ENCODE measurements at regions not wholly inside any gene's neighbourhood (a gene's known extent, or its start where the extent isn't known, plus 50 kb on each side); places are given as distances from the start of the nearest gene placed in this dataset.

- 85 to 91% methylated on average over 2 of the region's 2 CpGs for WGBS, 2 donors (ENCODE audit: low coverage in 1 of 2)
- in situ Hi-C loops (cut with MboI; ENCODE audit: low pct_ligation_motif_present in 1 of 4, low pct_unique_long_range_greater_than_20kb in 1 of 4, low sequenced_read_pairs in 3 of 4) = no loop called here
- peaks cover 7 to 41% (median 30%) of the 10 kb centered on the region in 4 donors for H3K4me1 ChIP-seq
Measured at GRCh38 chr2:216556202-216556601, 57.6 kb downstream of the RPL37A start.

GRCh38 chr2:216557413-216557812 is 58.8 kb downstream of the RPL37A start:
- TF ChIP-seq POLR2AphosphoS5 (IDR thresholded peaks at IDR 0.05) (no peak), EP300 (IDR thresholded peaks at IDR 0.05; ENCODE audit: low read depth) (no peak), POLR2A (IDR thresholded peaks at IDR 0.05) (no peak), CTCF (IDR thresholded peaks at IDR 0.05) (no peak)
- no peak overlapping the region for H3K27ac ChIP-seq
- 80% methylated on average over 7 of the region's 7 CpGs; no CpG with 5 or more reads in 1 of the 2 donors for WGBS, 2 donors (ENCODE audit: low coverage in 1 of 2)
- H3K27me3 ChIP-seq = no peaks in the 10 kb centered on the region
- no peak overlapping the region for H3K4me3 ChIP-seq
- no peaks in the 10 kb centered on the region for H3K36me3 ChIP-seq
- intact Hi-C loops (cut with DNase I; ENCODE audit: low total_unique reads) = no loop called here
- in situ Hi-C loops (cut with MboI; ENCODE audit: low pct_ligation_motif_present in 1 of 4, low pct_unique_long_range_greater_than_20kb in 1 of 4, low sequenced_read_pairs in 3 of 4) = no loop called here
- no peaks in the 10 kb centered on the region for H3K9me3 ChIP-seq
- H3K4me1 ChIP-seq = peaks cover 7 to 29% (median 19%) of the 10 kb centered on the region in 4 donors
- no peak for DNase-seq

More at GRCh38 chr2:216556202-216556601, 57.6 kb downstream of the RPL37A start:
- TF ChIP-seq POLR2AphosphoS5 (IDR thresholded peaks at IDR 0.05) (no peak), CTCF (IDR thresholded peaks at IDR 0.05) (no peak), EP300 (IDR thresholded peaks at IDR 0.05; ENCODE audit: low read depth) (no peak)
- Histone ChIP-seq H3K36me3 (no peaks in the 10 kb centered on the region), H3K4me3 (no peak overlapping the region), H3K9me3 (no peaks in the 10 kb centered on the region), H3K27me3 (no peaks in the 10 kb centered on the region), H3K27ac (no peak overlapping the region)
- no peak for DNase-seq
- intact Hi-C loops (cut with DNase I; ENCODE audit: low total_unique reads) = no loop called here

- Histone ChIP-seq H3K4me3 (no peak overlapping the region), H3K27ac (no peak overlapping the region), H3K27me3 (no peaks in the 10 kb centered on the region), H3K9me3 (no peaks in the 10 kb centered on the region), H3K4me1 (peaks cover 7 to 25% (median 16%) of the 10 kb centered on the region in 4 donors), H3K36me3 (no peaks in the 10 kb centered on the region)
- no peak for TF ChIP-seq CTCF (IDR thresholded peaks at IDR 0.05)
- TF ChIP-seq POLR2A (IDR thresholded peaks at IDR 0.05) = no peak
- TF ChIP-seq EP300 (IDR thresholded peaks at IDR 0.05; ENCODE audit: low read depth) = no peak
- TF ChIP-seq POLR2AphosphoS5 (IDR thresholded peaks at IDR 0.05) = no peak
- intact Hi-C loops (cut with DNase I; ENCODE audit: low total_unique reads) (no loop called here), in situ Hi-C loops (cut with MboI; ENCODE audit: low pct_ligation_motif_present in 1 of 4, low pct_unique_long_range_greater_than_20kb in 1 of 4, low sequenced_read_pairs in 3 of 4) (no loop called here)
- no peak for DNase-seq
- 57% methylated on average over 1 of the region's 1 CpG; no CpG with 5 or more reads in 1 of the 2 donors for WGBS, 2 donors (ENCODE audit: low coverage in 1 of 2)
Measured at GRCh38 chr2:216557820-216558219, 59.2 kb downstream of the RPL37A start.

- H3K27ac ChIP-seq = no peak overlapping the region
- no peak overlapping the region for H3K4me3 ChIP-seq
- intact Hi-C loops (cut with DNase I; ENCODE audit: low total_unique reads) (no loop called here), in situ Hi-C loops (cut with MboI; ENCODE audit: low pct_ligation_motif_present in 1 of 4, low pct_unique_long_range_greater_than_20kb in 1 of 4, low sequenced_read_pairs in 3 of 4) (no loop called here)
- no peak for DNase-seq
- H3K4me1 ChIP-seq = peaks cover 0 to 15% (median 10%) of the 10 kb centered on the region in 4 donors
- no peaks in the 10 kb centered on the region for H3K9me3 ChIP-seq
- H3K36me3 ChIP-seq = no peaks in the 10 kb centered on the region
- no peak for TF ChIP-seq EP300 (IDR thresholded peaks at IDR 0.05; ENCODE audit: low read depth)
- TF ChIP-seq POLR2AphosphoS5 (IDR thresholded peaks at IDR 0.05) = no peak
- TF ChIP-seq CTCF (IDR thresholded peaks at IDR 0.05) = no peak
- TF ChIP-seq POLR2A (IDR thresholded peaks at IDR 0.05) = no peak
- 70 to 81% methylated on average over 2 of the region's 3 CpGs for WGBS, 2 donors (ENCODE audit: low coverage in 1 of 2)
- H3K27me3 ChIP-seq = no peaks in the 10 kb centered on the region
Measured at GRCh38 chr2:216559625-216560156, 61.0 kb downstream of the RPL37A start.
